Ramos (cell line): ENCODE measurements at regions not wholly inside any gene's neighbourhood (a gene's known extent, or its start where the extent isn't known, plus 50 kb on each side); places are given as distances from the start of the nearest gene placed in this dataset.
"Not testable (repeated sequence)": the region's sequence is repeated elsewhere in the genome, so short reads cannot be mapped to it uniquely, and the experiment has no call there.

Source experiments
- in situ Hi-C: fragments of 300-500 bp; cut with MboI; formaldehyde crosslinking; loops from one replicate; pipeline ENCODE4 v1.14.3; 2022; ENCODE audit warnings: low sequenced_read_pairs; ENCODE audit not compliant: unreplicated experiment

- in situ Hi-C loops, result no loop called here
These were observed 394.2 kb downstream of the AGTPBP1 start for GRCh38 chr9:85347541-85347940.

- in situ Hi-C loops, result no loop called here
These were observed 396.9 kb downstream of the AGTPBP1 start for GRCh38 chr9:85344901-85345300.

GRCh38 chr9:85339338-85339737, 402.4 kb downstream of the AGTPBP1 start:
- in situ Hi-C loops, result no loop called here

GRCh38 chr9:85334228-85334627, 407.5 kb downstream of the AGTPBP1 start:
- in situ Hi-C loops, result no loop called here

GRCh38 chr9:85332487-85332886, 409.3 kb downstream of the AGTPBP1 start:
- in situ Hi-C loops, result no loop called here

- in situ Hi-C loops, result no loop called here
These were observed 410.1 kb downstream of the AGTPBP1 start for GRCh38 chr9:85331626-85332025.

- in situ Hi-C loops, result no loop called here
These were observed 419.2 kb downstream of the AGTPBP1 start for GRCh38 chr9:85322592-85322991.

- in situ Hi-C loops, result no loop called here
These were observed 420.2 kb downstream of the AGTPBP1 start for GRCh38 chr9:85321561-85321960.

GRCh38 chr9:85319936-85320656, 421.7 kb downstream of the AGTPBP1 start:
- in situ Hi-C loops, result no loop called here

GRCh38 chr9:85315535-85315934, 426.2 kb downstream of the AGTPBP1 start:
- in situ Hi-C loops, result not testable (repeated sequence)

- in situ Hi-C loops, result no loop called here
These were observed 431.2 kb downstream of the AGTPBP1 start for GRCh38 chr9:85310573-85310972.

- in situ Hi-C loops, result no loop called here
These were observed 438.0 kb downstream of the AGTPBP1 start for GRCh38 chr9:85303757-85304134.

GRCh38 chr9:85302938-85303756, 438.6 kb downstream of the AGTPBP1 start:
- in situ Hi-C loops, result no loop called here

- in situ Hi-C loops, result no loop called here
These were observed 443.3 kb downstream of the AGTPBP1 start for GRCh38 chr9:85298499-85298898.

GRCh38 chr9:85295244-85295643, 446.5 kb downstream of the AGTPBP1 start:
- in situ Hi-C loops, result not testable (repeated sequence)

- in situ Hi-C loops, result no loop called here
These were observed 449.5 kb downstream of the AGTPBP1 start for GRCh38 chr9:85292261-85292660.

GRCh38 chr9:85291266-85291665, 450.5 kb downstream of the AGTPBP1 start:
- in situ Hi-C loops, result no loop called here

GRCh38 chr9:85290019-85290418, 451.7 kb downstream of the AGTPBP1 start:
- in situ Hi-C loops, result no loop called here

- in situ Hi-C loops, result no loop called here
These were observed 452.6 kb downstream of the AGTPBP1 start for GRCh38 chr9:85289142-85289541.

GRCh38 chr9:85283421-85283820, 458.3 kb downstream of the AGTPBP1 start:
- in situ Hi-C loops, result no loop called here

GRCh38 chr9:85278769-85279168, 463.0 kb downstream of the AGTPBP1 start:
- in situ Hi-C loops, result no loop called here

- in situ Hi-C loops, result no loop called here
These were observed 465.0 kb downstream of the AGTPBP1 start for GRCh38 chr9:85276741-85277140.
